BLaER1 treated with 17β-estradiol and CSF1 and Interleukin-3, amounts not matched to agents 10 nM and 100 nM (cell line): ENCODE measurements at regions not wholly inside any gene's neighbourhood (a gene's known extent, or its start where the extent isn't known, plus 50 kb on each side); places are given as distances from the start of the nearest gene placed in this dataset.

Experiments used
- H3K27ac ChIP-seq, 11 experiments: shearing (Covaris generic); formaldehyde crosslinking; 2 replicates each; pipeline ENCODE4 v1.8.1; 2022
- H3K27me3 ChIP-seq, 11 experiments: shearing (Covaris generic); formaldehyde crosslinking; 2 replicates each; pipeline ENCODE4 v1.8.1; 2022
- H3K36me3 ChIP-seq, 11 experiments: shearing (Covaris generic); formaldehyde crosslinking; 2 replicates each; pipeline ENCODE4 v1.8.1; 2022
- H3K4me1 ChIP-seq, 10 experiments: shearing (Covaris generic); formaldehyde crosslinking; 2 replicates each; pipeline ENCODE4 v1.8.1; 2022
- H3K4me2 ChIP-seq, 11 experiments: shearing (Covaris generic); formaldehyde crosslinking; 2 replicates each; pipeline ENCODE4 v1.8.1; 2022
- H3K4me3 ChIP-seq, 10 experiments: shearing (Covaris generic); formaldehyde crosslinking; 2 replicates each; pipeline ENCODE4 v1.8.1; 2022
- H3K9ac ChIP-seq, 11 experiments: shearing (Covaris generic); formaldehyde crosslinking; 2 replicates each; pipeline ENCODE4 v1.8.1; 2022
- H3K9me3 ChIP-seq, 11 experiments: shearing (Covaris generic); formaldehyde crosslinking; replicated peaks in 1 of 11; 2 replicates each; pipeline ENCODE4 v1.8.1; 2022
- H4K20me1 ChIP-seq, 11 experiments: shearing (Covaris generic); formaldehyde crosslinking; 2 replicates each; pipeline ENCODE4 v1.8.1; 2022
- Cebpa-rat ChIP-seq, 11 experiments: shearing (Covaris generic); IDR thresholded peaks; 2 replicates each; pipeline ENCODE4 v1.8.1; 2022

DNA sequence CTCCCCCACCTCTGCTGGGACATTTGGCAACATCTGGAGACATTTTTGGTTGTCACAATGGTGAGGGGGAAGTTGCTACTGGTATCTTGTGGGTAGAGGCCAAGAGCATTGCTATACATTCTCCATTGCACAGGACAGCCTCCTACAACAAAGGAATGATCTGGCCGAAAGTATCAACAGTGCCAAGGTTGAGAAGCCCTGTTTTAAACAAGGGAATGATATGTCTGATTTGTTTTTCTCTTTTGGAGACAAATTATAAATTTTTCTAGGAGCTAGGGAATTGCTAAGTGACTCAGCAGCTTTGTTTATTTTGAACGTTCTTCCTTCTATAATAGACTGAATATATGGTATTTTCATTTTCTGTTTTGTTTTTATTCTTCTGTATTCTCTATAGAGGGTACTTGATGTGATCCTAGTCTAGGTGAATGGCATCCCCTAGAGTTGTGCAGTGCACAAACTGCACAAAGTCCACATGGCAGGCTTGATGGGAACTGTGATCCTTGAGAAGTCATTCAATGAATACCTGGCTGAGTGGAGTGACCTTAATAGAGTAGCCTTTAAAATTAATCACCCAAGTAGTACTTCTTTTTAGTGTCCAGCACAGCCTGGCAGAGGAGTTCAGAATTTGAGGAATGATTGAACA, 288.6 kb upstream of the USP24 start:
- TF ChIP-seq Cebpa-rat (IDR thresholded peaks at IDR 0.05): no peak
- no peaks in the 10 kb centered on the region for H3K9me3 ChIP-seq
- no peak overlapping the region for H3K4me3 ChIP-seq
- H3K36me3 ChIP-seq: no peaks in the 10 kb centered on the region
- H3K27me3 ChIP-seq: no peaks in the 10 kb centered on the region
- H3K9ac ChIP-seq: no peak overlapping the region
- H4K20me1 ChIP-seq: no peaks in the 10 kb centered on the region
- no peak overlapping the region for H3K4me2 ChIP-seq
- peaks cover 0 to 4% (median 0%) of the 10 kb centered on the region in 10 experiments; a peak in 1 of 20 replicates for H3K4me1 ChIP-seq
- H3K27ac ChIP-seq: no peak overlapping the region

DNA sequence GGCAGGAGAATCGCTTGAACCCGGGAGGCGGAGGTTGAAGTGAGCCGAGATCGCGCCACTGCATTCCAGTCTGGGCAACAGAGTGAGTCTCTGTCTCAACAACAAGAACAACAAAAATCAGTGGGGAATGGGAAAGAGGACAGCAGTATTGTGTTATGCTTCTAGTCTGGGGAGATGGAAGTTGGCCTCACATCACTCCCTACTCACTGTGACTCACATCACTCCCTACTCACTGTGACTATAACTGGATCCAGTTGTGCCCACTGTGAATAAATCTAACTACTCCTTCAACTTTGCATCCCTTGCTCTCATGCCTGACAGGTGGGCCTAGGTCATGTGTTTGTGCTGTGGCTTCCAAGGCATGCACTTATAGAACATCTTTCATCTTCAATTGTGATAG, 285.4 kb upstream of the USP24 start:
- H3K4me2 ChIP-seq: no peak overlapping the region
- no peaks in the 10 kb centered on the region for H3K36me3 ChIP-seq
- H3K27ac ChIP-seq: no peak overlapping the region
- H3K4me3 ChIP-seq: no peak overlapping the region
- no peak overlapping the region for H3K9ac ChIP-seq
- H3K4me1 ChIP-seq: peaks cover 0 to 4% (median 0%) of the 10 kb centered on the region in 10 experiments; a peak in 1 of 20 replicates
- no peaks in the 10 kb centered on the region for H3K9me3 ChIP-seq
- no peaks in the 10 kb centered on the region for H4K20me1 ChIP-seq
- no peaks in the 10 kb centered on the region for H3K27me3 ChIP-seq
- TF ChIP-seq Cebpa-rat (IDR thresholded peaks at IDR 0.05): no peak

- H3K4me2 ChIP-seq: no peak overlapping the region
- H3K4me3 ChIP-seq: no peak overlapping the region
- H3K27me3 ChIP-seq: no peaks in the 10 kb centered on the region
- no peaks in the 10 kb centered on the region for H3K36me3 ChIP-seq
- no peak overlapping the region for H3K27ac ChIP-seq
- H3K9me3 ChIP-seq: no peaks in the 10 kb centered on the region
- TF ChIP-seq Cebpa-rat (IDR thresholded peaks at IDR 0.05): no peak
- H3K9ac ChIP-seq: no peak overlapping the region
- no peaks in the 10 kb centered on the region for H3K4me1 ChIP-seq
- H4K20me1 ChIP-seq: no peaks in the 10 kb centered on the region
These were observed 275.4 kb upstream of the USP24 start for GRCh38 chr1:55490547-55490946.

- Histone ChIP-seq H3K27ac (no peak overlapping the region), H4K20me1 (no peaks in the 10 kb centered on the region), H3K9ac (no peak overlapping the region), H3K36me3 (no peaks in the 10 kb centered on the region), H3K4me2 (no peak overlapping the region), H3K4me1 (peaks cover 0 to 14% (median under 1%) of the 10 kb centered on the region in 10 experiments; a peak in 9 of 20 replicates), H3K27me3 (no peaks in the 10 kb centered on the region), H3K4me3 (no peak overlapping the region), H3K9me3 (no peaks in the 10 kb centered on the region)
- no peak for TF ChIP-seq Cebpa-rat (IDR thresholded peaks at IDR 0.05)
These were observed 269.0 kb upstream of the USP24 start for GRCh38 chr1:55484173-55484572.

DNA sequence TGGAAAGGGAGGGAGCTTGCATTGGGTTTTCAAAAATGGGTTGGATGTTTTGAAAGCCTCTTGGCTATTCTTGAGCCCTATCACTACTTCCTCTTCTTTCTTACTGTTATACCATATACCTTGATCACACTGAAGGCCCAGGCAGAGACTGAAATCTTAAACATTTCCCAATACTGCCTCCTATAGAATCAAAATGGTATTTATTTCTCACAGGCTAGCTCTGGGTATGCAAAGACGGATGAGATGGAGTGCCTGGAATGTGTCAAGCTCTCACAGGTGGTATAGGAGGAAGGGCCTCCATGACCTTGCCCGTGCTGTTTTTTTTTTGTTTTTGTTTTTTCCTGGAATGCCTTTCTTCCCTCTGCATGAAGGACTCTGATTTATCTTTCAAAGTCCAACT, 268.4 kb upstream of the USP24 start:
- H3K27ac ChIP-seq: no peak overlapping the region
- no peak for TF ChIP-seq Cebpa-rat (IDR thresholded peaks at IDR 0.05)
- no peaks in the 10 kb centered on the region for H4K20me1 ChIP-seq
- H3K9ac ChIP-seq: no peak overlapping the region
- no peak overlapping the region for H3K4me3 ChIP-seq
- no peaks in the 10 kb centered on the region for H3K9me3 ChIP-seq
- H3K4me1 ChIP-seq: peaks cover 0 to 14% (median 3%) of the 10 kb centered on the region in 10 experiments; a peak in 9 of 20 replicates
- no peak overlapping the region for H3K4me2 ChIP-seq
- H3K27me3 ChIP-seq: no peaks in the 10 kb centered on the region
- H3K36me3 ChIP-seq: no peaks in the 10 kb centered on the region

DNA sequence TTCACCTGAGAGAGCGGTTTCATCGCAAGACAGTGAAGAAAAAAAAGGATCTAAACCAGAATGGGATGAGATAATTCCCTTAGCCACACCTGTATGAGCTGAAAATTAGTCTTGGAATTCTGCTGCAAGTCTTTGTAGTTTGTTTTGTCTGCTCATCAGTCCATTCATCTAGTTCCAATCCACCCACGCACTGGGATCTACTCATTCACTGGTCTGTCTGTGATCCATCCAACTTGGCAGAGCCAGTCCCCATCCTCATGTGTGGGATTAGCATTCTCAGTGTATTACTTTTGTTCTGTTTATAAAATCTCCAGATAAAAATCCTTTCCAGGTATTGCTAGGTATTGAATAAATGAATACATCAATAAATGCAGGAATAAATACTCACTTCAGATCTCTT, 266.5 kb upstream of the USP24 start:
- no peak overlapping the region for H3K27ac ChIP-seq
- no peak for TF ChIP-seq Cebpa-rat (IDR thresholded peaks at IDR 0.05)

DNA sequence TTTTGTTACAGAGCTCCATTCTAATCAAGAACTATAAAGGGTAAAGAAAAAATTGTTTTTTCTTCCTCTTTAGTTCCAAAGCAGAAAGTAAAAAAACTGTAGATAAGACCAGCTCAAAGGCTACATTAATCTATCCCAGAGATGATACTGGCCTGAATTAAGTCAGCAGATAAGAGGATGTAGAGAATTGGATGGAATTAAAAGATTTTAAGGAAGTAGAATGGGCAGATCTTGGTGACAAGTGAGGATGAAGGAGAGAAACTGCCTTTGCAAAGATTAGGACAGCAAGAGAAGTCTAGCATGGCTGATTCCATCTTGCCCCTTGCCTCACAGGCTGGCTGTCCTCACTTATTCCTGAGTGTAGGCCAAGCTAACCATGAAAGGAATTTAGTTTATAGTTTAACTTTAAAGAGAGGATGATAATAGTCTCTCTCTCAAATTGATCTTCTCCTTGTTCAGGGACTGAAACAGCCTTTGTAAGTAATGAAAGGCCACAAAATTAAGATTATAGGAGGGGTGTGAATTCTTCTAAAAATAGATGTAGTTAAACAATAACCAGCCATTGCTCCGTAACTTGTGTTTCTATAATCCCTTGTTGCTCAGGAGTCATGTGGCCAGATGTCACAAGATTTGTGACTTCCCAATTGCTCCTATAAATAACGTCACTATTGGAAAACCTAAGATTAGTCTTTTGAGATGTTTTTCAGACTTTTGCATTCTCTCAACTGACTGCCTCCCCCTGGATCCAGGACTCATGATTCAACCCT, 265.0 kb upstream of the USP24 start:
- Histone ChIP-seq H3K4me2 (peak overlapping the region in 2 of 11 experiments; percentile 35 to 49; a peak in 4 of 22 replicates), H3K4me3 (no peak overlapping the region), H4K20me1 (no peaks in the 10 kb centered on the region), H3K9ac (no peak overlapping the region), H3K4me1 (peaks cover 0 to 15% (median 5%) of the 10 kb centered on the region in 10 experiments; a peak in 9 of 20 replicates), H3K27me3 (no peaks in the 10 kb centered on the region), H3K9me3 (no peaks in the 10 kb centered on the region), H3K27ac (no peak overlapping the region), H3K36me3 (no peaks in the 10 kb centered on the region)
- TF ChIP-seq Cebpa-rat (IDR thresholded peaks at IDR 0.05): no peak

More for the DNA sequence above, 266.5 kb upstream of the USP24 start:
- no peak overlapping the region for H3K4me2 ChIP-seq
- no peak overlapping the region for H3K9ac ChIP-seq
- H3K4me1 ChIP-seq: peaks cover 0 to 14% (median 5%) of the 10 kb centered on the region in 10 experiments; a peak in 9 of 20 replicates
- no peaks in the 10 kb centered on the region for H3K27me3 ChIP-seq
- no peaks in the 10 kb centered on the region for H4K20me1 ChIP-seq
- H3K9me3 ChIP-seq: no peaks in the 10 kb centered on the region
- no peak overlapping the region for H3K4me3 ChIP-seq
- H3K36me3 ChIP-seq: no peaks in the 10 kb centered on the region

DNA sequence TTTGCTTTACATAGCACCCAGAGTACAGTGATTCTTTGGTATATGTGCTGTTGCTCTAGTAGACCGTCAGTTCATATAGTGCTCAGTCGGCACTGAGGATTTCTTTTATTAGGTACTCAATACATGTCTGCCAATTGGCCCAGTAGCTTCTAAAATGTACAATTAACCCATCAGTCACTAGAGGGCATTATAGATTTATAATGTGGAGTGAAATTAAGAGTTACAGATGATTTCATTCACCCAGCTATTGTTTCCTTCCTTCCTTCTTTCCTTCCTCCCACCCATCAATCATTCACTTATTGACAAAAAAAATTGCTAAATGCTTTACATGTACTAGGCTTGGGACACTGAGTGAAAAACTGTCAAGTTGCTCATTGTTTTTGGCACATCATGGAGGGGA, 263.6 kb upstream of the USP24 start:
- Histone ChIP-seq H3K4me2 (0 out of 22 replicates have a peak overlapping the region, but pooled peaks of 2 of the 11 experiments have one; percentile 2 to 7), H3K27me3 (no peaks in the 10 kb centered on the region), H3K9me3 (no peaks in the 10 kb centered on the region), H3K4me3 (no peak overlapping the region), H3K27ac (peak overlapping the region in 1 of 11 experiments; percentile 8; a peak in 2 of 22 replicates), H3K4me1 (peaks cover 4 to 29% (median 10%) of the 10 kb centered on the region in 10 experiments; a peak in 18 of 20 replicates), H3K9ac (no peak overlapping the region), H4K20me1 (no peaks in the 10 kb centered on the region), H3K36me3 (no peaks in the 10 kb centered on the region)
- TF ChIP-seq Cebpa-rat (IDR thresholded peaks at IDR 0.05): no peak

- Histone ChIP-seq H3K4me1 (peaks cover 4 to 34% (median 10%) of the 10 kb centered on the region in 10 experiments; a peak in 18 of 20 replicates), H3K4me2 (no peak overlapping the region), H4K20me1 (no peaks in the 10 kb centered on the region), H3K36me3 (no peaks in the 10 kb centered on the region), H3K4me3 (no peak overlapping the region), H3K9ac (no peak overlapping the region), H3K27ac (no peak overlapping the region), H3K27me3 (no peaks in the 10 kb centered on the region), H3K9me3 (no peaks in the 10 kb centered on the region)
- TF ChIP-seq Cebpa-rat (IDR thresholded peaks at IDR 0.05): no peak
These were observed 262.8 kb upstream of the USP24 start for GRCh38 chr1:55477953-55478352.
